ENCODE measurements at regions not wholly inside any gene's neighbourhood (a gene's known extent, or its start where the extent isn't known, plus 50 kb on each side); places are given as distances from the start of the nearest gene placed in this dataset.

DNA sequence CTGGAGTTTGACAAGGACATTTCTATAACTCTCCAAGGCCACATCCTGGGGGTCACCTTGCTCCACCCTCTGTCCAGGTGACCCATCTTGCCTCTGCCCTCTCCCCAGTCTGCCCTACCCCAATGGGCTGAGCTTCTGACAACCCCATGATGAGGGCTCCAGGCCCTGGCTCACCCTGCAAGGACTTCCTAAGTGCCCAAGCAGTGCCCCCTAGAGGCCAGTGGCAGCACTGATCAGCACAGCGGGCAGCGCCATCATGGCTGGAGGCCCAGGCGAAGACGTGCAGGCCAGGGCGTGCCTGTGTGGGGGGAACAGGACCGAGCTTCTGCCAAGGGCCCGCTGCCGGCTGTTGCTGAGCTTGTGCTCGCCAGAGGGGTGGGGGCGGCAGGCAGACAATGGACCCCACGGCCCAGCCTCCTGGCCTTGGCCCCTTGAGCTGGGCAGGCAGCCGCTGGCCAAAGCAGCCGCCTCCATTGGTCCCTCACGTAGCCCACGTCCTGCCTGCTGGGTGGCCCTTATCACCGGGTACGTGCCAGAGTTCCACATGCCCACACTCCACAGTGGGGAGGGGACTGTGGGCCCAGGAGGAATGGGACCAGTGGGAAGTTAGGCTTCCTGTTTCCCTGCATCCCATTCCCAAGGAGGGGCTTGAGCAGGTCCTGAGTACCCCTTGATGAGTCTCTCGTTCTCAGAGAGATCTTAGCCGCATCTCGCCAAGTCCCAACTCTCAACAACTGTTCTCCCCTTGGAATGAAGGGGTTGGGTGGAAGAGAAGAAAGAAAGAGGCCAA, 64.3 kb downstream of the MRPL14 start:
- Histone ChIP-seq H3K9me3 (ENCODE audit: control insufficient read depth, low read length) (no peaks in the 10 kb centered on the region), H3K27me3 (replicated peaks; ENCODE audit: control insufficient read depth, insufficient read depth, low read length) (no peaks in the 10 kb centered on the region), H3K9ac (ENCODE audit: low read length) (no peak overlapping the region), H3K36me3 (ENCODE audit: control insufficient read depth, insufficient read depth, low read length, severe bottlenecking) (no peaks in the 10 kb centered on the region), H3K4me1 (ENCODE audit: control insufficient read depth, insufficient read depth, low read length) (peaks cover 47% of the 10 kb centered on the region), H3K4me3 (ENCODE audit: low read length) (no peak overlapping the region)
- no peak for DNase-seq (ENCODE audit: low read depth)

DNA sequence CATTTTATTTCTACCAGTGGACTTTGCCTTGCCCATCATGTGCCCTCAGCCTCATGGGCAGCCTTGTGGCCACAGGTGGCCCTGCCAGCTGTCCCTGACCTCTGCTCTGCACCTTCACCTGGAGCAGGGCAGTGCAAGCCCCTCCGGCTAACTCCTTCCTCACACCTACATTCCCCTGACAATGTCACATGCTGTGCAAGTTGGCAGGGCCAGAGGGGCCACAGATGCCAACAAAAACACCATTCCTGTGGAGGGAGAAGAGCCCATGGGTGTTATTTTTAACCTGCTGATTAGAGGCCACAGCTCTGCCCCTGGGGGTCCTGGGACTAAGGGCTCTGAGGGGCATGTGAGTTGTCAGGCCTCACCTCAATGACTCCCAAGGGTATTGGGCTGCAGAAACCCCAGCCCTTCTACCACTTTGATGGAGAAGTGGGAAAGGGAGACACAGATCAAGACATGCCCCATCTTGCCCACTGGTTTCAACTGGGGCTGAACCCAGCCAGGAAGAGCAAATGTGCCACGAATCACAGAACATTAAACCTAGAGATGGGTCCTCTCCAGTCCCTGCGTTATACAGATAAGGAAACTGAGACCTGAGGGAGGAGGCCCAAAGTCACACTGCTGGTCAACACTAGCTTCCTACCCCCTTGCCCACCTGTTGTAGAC, 65.0 kb downstream of the MRPL14 start:
- H3K27me3 ChIP-seq (replicated peaks; ENCODE audit: control insufficient read depth, insufficient read depth, low read length), result no peaks in the 10 kb centered on the region
- no peak for DNase-seq (ENCODE audit: low read depth)

DNA sequence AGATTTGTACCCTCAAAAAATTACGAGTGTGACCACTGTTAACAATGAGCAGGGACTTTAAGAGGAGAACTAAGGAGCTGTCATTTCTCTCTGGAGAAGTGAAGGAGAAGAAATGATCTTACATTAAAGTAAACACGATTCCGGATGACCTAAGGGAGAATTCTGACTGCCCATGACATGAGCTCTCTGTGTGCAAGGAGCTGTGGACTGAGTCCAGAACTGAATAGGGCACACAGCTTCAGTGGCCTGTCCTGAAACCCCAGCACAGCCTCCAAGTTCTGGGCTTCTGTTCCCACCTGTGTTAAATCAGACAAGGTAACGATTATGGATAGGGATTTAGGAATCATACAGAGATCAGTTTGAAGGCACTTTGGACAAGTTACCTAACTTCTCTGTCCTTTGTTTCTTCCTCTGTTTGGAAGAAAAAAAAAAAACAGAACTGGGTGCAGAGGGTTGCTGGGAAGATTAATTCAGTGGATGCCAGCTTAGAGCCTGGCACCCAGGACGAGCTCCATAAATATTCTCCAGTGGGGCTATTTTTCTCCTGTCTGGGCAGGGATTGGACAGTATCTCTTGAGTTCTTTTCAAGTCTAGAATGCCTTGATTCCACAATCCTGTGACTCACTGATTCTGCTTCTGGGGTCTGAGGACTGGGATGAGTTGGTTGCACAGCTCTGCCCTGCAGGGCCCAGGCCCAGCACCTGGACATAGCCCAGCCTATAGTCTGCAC, 65.7 kb downstream of the MRPL14 start:
- H3K9ac ChIP-seq (ENCODE audit: low read length), result no peak overlapping the region
- peaks cover 60% of the 10 kb centered on the region for H3K4me1 ChIP-seq (ENCODE audit: control insufficient read depth, insufficient read depth, low read length)
- no peak overlapping the region for H3K4me3 ChIP-seq (ENCODE audit: low read length)
- no peaks in the 10 kb centered on the region for H3K27me3 ChIP-seq (replicated peaks; ENCODE audit: control insufficient read depth, insufficient read depth, low read length)
- H3K36me3 ChIP-seq (ENCODE audit: control insufficient read depth, insufficient read depth, low read length, severe bottlenecking), result no peaks in the 10 kb centered on the region
- H3K9me3 ChIP-seq (ENCODE audit: control insufficient read depth, low read length), result no peaks in the 10 kb centered on the region
- peak; percentile 61 for DNase-seq (ENCODE audit: low read depth)

More for the DNA sequence above, 65.0 kb downstream of the MRPL14 start:
- peaks cover 54% of the 10 kb centered on the region for H3K4me1 ChIP-seq (ENCODE audit: control insufficient read depth, insufficient read depth, low read length)
- no peak overlapping the region for H3K4me3 ChIP-seq (ENCODE audit: low read length)
- H3K9me3 ChIP-seq (ENCODE audit: control insufficient read depth, low read length), result no peaks in the 10 kb centered on the region
- no peaks in the 10 kb centered on the region for H3K36me3 ChIP-seq (ENCODE audit: control insufficient read depth, insufficient read depth, low read length, severe bottlenecking)
- no peak overlapping the region for H3K9ac ChIP-seq (ENCODE audit: low read length)

DNA sequence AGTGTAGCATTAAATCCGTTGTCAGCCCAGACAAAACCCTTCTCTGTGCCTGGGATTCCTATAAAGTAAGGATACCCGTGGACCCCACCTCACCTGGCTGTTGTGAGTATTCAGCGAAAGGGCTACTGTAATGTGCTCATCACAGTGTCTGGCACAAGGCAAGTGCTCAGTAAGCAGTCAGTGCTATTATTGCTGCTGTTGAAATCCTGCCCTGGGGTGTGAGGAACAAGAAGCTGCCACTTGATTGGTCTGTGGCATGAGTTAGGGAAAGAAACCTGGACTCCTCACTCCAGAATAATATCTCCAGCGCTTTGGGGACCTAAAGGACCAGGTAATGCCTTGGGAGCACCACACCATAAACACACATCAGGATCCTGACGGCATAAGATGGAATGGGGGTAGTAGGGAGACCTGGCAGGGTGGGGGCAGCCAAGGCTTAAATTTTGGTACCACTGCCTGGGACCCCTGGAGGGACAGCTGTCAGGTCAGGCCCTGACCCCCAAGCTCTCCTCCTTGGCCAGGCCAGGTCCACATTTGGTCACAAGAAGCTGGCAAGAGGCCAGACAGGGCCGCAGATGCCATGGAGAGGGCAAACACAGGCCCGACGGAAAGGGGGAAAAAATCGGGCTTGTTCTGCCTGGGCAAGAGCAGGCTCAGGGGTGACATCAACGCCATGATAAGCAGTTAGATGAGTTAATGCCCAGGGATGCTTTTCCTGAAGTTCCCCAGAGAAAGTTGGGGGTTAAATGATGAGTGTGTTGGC, 66.5 kb downstream of the MRPL14 start:
- no peaks in the 10 kb centered on the region for H3K27me3 ChIP-seq (replicated peaks; ENCODE audit: control insufficient read depth, insufficient read depth, low read length)
- no peaks in the 10 kb centered on the region for H3K36me3 ChIP-seq (ENCODE audit: control insufficient read depth, insufficient read depth, low read length, severe bottlenecking)
- no peaks in the 10 kb centered on the region for H3K9me3 ChIP-seq (ENCODE audit: control insufficient read depth, low read length)
- no peak overlapping the region for H3K9ac ChIP-seq (ENCODE audit: low read length)
- no peak for DNase-seq (ENCODE audit: low read depth)
- H3K4me3 ChIP-seq (ENCODE audit: low read length), result no peak overlapping the region
- H3K4me1 ChIP-seq (ENCODE audit: control insufficient read depth, insufficient read depth, low read length), result peaks cover 58% of the 10 kb centered on the region

DNA sequence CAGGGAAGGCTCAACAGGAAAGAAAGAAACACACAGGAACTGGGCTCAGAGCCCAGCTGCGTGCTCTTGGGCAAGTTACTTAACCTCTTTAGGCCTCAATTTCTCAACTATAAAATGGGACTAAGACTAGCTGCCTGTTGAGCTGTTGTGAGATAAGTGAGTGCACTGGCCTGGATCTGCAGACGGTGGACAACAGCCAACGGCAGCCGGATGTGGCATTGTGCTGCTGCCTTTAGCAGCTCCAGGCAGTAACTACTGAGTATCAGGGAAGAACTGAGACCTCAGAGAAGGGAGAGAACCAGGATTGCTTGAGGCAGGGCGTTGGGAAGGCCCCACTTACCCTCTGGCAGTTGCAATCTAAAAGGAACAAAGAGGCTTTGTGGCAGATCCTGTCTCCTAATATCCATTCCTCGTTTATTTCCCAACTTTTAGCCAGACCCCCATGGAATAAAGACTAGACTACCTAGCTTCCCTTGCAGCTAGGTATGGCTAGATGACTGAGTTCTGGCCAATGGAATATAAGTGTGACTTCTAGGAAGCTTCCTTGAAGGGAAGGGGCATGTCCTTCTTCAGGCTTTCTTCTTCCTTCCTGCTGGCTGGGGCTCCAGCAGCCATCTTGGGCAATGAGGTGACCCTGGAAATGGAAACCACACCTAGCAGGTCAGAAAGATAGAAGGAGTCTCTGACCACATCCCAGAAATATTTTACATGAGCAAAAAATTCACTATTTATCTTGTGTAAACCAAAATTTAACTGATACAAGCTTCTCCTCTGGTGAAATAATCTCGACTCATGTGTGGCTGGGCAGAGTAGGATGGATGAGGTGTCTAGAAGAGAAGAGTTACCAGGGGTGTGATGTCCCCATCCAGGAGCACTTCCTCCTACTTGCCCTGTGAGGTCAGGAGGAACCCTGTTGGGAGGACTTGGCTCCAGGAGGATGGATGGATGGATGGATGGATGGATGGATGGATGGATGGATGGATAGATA, 67.6 kb downstream of the MRPL14 start:
- Histone ChIP-seq H3K9ac (ENCODE audit: low read length) (no peak overlapping the region), H3K4me3 (ENCODE audit: low read length) (no peak overlapping the region), H3K4me1 (ENCODE audit: control insufficient read depth, insufficient read depth, low read length) (peaks cover 55% of the 10 kb centered on the region), H3K27me3 (replicated peaks; ENCODE audit: control insufficient read depth, insufficient read depth, low read length) (no peaks in the 10 kb centered on the region), H3K9me3 (ENCODE audit: control insufficient read depth, low read length) (no peaks in the 10 kb centered on the region), H3K36me3 (ENCODE audit: control insufficient read depth, insufficient read depth, low read length, severe bottlenecking) (no peaks in the 10 kb centered on the region)
- DNase-seq (ENCODE audit: low read depth), result no peak

DNA sequence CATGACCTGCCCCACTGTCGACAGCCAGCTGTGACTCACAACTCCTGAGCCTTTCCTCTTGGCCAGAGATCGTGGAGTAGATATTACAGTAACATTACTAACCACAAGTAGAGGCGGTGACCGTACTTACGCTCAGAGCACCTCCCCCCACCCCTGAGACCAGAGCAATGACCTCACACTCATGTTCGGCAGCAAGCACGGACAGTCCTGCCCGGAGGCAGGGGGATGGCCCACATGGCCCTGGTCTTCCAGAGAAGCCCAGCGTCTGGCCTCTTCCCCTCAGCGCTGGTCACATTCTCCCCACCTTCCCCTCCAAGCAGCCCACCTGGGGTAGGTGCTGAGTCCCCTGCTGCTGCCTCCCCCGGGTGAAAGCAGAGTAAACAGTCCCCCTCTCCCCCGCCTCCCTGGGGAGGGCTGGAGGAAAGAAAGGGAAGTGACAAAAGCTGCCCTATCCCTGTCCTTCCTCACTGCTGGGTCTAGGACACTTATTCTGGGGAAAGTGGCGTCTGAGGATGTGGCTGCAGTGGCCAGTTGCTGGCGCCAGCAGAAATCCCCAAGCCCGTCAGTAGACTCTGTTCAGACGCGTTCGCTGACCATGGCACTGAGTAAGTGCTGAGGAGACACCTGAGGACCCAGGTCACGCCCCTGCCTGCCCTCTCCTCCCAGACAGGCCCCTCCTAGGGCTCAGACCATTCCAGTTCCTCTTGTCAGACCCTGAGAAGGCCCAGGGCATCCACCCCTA, 68.5 kb downstream of the MRPL14 start:
- H3K27me3 ChIP-seq (replicated peaks; ENCODE audit: control insufficient read depth, insufficient read depth, low read length), result no peaks in the 10 kb centered on the region
- peaks cover 58% of the 10 kb centered on the region for H3K4me1 ChIP-seq (ENCODE audit: control insufficient read depth, insufficient read depth, low read length)
- H3K36me3 ChIP-seq (ENCODE audit: control insufficient read depth, insufficient read depth, low read length, severe bottlenecking), result no peaks in the 10 kb centered on the region
- peak; percentile 97 for DNase-seq (ENCODE audit: low read depth)
- peak overlapping the region; percentile 40 for H3K9ac ChIP-seq (ENCODE audit: low read length)
- no peak overlapping the region for H3K4me3 ChIP-seq (ENCODE audit: low read length)
- no peaks in the 10 kb centered on the region for H3K9me3 ChIP-seq (ENCODE audit: control insufficient read depth, low read length)

DNA sequence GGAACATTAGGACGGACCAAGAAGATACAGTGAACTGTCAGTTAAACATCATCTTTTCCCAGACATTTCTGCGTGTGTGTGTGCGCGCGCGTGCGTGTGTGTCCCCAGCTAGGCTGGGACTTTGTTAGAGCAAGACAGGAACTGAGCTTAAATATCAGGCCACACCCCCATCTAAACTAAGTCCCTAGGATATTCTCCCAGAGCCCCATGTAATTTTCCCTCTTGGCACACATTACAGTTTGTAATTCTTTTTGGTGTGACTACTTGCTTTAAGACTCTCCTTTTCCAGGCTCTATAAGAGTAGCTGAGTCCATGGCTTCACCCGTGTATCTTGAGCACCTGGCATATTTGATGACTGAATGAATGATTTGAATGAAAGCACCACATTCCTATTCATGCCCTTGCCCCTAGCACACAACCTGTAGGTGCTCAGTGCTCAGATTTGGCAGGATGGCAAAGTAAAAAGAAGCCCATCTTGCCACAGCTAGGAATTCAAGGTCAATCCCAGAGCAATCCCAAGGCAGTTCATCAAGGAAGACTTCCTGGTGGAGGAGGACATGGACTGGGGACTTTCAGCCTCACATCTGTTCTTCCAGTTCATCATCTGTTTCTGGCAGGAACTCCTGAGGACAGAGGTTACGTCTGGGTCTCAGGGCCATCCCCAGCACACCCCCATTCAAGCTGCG, 69.2 kb downstream of the MRPL14 start:
- no peaks in the 10 kb centered on the region for H3K27me3 ChIP-seq (replicated peaks; ENCODE audit: control insufficient read depth, insufficient read depth, low read length)
- H3K4me1 ChIP-seq (ENCODE audit: control insufficient read depth, insufficient read depth, low read length), result peaks cover 59% of the 10 kb centered on the region
- no peak overlapping the region for H3K4me3 ChIP-seq (ENCODE audit: low read length)

DNA sequence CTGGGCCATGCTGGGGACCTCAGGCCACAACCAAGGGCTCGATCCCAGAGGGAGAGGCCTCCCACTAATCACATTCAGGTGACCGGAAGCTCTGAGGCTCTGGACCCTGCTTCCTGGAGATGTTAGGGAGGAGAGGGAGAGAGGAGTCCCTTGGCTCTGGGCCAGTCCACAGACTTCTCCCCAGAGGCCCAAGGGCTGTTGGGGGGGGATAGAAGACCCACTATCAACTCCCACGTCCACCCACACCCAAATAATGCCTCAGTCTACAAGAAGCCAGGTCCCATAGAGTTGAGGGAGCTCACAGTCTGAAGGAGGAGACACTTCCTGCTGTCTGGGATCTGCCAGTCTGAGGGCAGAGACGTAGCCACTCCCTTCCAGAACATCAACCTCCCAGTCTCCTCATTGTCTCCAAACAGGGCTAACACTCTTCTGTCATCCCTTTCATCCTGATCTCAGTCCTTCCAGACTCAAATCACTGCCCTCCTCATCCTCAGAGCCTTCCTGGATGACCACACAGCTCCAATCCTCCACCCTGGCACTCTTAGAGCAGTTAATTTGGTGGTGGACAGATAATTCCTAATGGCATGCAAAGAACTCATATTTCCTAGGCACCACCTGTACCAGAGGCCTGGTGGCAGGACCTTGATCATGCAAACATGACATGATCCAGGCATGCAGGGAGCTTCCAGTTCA, 69.9 kb downstream of the MRPL14 start:
- peaks cover 66% of the 10 kb centered on the region for H3K4me1 ChIP-seq (ENCODE audit: control insufficient read depth, insufficient read depth, low read length)
- DNase-seq (ENCODE audit: low read depth), result no peak
- H3K4me3 ChIP-seq (ENCODE audit: low read length), result no peak overlapping the region
- no peaks in the 10 kb centered on the region for H3K36me3 ChIP-seq (ENCODE audit: control insufficient read depth, insufficient read depth, low read length, severe bottlenecking)
- H3K9ac ChIP-seq (ENCODE audit: low read length), result no peak overlapping the region
- H3K27me3 ChIP-seq (replicated peaks; ENCODE audit: control insufficient read depth, insufficient read depth, low read length), result no peaks in the 10 kb centered on the region
- H3K9me3 ChIP-seq (ENCODE audit: control insufficient read depth, low read length), result no peaks in the 10 kb centered on the region

More for the DNA sequence above, 69.2 kb downstream of the MRPL14 start:
- no peaks in the 10 kb centered on the region for H3K36me3 ChIP-seq (ENCODE audit: control insufficient read depth, insufficient read depth, low read length, severe bottlenecking)
- no peak overlapping the region for H3K9ac ChIP-seq (ENCODE audit: low read length)
- H3K9me3 ChIP-seq (ENCODE audit: control insufficient read depth, low read length), result no peaks in the 10 kb centered on the region
- DNase-seq (ENCODE audit: low read depth), result peak; percentile 66
